ENCODE measurements at regions not wholly inside any gene's neighbourhood (a gene's known extent, or its start where the extent isn't known, plus 50 kb on each side); places are given as distances from the start of the nearest gene placed in this dataset.

DNA sequence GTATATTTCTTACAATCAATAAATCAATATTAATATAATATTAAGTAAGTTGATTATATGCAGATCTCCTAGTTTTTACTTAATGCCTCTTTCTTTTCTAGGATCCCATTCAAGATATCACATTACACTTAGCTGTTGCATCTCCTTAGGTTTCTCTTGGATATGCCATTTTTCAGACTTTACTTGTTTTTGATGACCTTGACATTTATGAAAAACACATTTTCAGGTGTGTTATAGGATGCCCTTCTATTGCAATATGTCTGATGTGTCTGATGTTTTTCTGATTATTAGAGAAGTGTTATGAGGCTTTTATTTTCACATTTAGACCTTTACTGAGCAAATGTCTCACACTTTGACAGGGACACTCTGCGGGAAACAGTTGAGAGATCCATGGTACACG lies 933.6 kb upstream of the CNTNAP5 start:
- no peak for DNase-seq (ENCODE audit: low read depth in 4 of 4, low spot score in 3 of 4)

DNA sequence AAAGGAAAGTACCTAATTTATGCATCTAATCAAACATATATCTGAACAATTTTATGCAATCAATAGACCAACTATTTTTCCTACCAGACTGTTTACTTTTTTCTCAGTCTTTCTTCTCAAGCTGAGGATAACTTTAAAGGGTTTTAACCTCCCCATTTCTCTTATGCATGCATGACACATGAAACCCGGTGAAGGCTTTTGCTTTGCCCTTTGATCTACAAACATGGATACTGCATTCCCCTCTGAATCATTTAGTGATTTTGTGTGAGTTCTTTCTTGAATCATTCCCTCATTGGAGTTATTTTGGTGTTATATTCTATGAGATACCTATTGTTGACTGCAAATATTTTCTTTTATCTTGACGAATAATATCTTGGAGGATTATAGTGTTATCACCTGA lies 931.9 kb upstream of the CNTNAP5 start:
- DNase-seq (ENCODE audit: low read depth in 4 of 4, low spot score in 3 of 4) = no peak

DNA sequence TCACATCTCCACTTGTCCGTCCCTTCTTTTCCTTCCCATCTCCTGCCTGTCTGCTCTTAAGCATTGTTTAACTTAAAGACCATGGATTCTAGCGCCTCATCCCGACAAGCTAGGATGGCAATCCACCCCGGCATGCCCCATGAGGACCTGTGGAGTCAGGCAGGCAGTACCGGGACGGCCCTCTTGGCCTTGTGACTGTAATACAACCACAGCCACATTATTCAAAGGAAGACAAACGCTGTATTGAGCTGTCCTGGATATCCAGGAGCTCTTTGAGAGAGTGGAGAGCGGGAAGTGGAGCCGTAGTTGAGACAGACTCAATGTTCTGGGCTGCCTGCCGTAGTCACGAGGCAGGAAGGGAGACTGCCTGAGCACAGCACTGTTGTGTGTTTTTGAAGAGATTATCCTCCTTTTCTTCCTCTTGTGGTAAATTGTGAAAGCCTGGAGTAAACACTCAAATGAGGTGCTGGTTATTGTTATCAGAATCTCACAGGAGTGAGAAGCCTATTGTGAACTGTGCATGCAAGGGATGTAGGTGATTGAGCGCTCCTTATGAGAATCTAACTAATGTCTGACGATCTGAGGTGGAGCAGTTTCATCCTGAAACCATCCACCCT lies 929.8 kb upstream of the CNTNAP5 start:
- no peak for DNase-seq (ENCODE audit: low read depth in 4 of 4, low spot score in 3 of 4)

GRCh38 chr2:123098619-123099018 lies 926.5 kb upstream of the CNTNAP5 start:
- no peak for DNase-seq (ENCODE audit: low read depth in 4 of 4, low spot score in 3 of 4)

DNA sequence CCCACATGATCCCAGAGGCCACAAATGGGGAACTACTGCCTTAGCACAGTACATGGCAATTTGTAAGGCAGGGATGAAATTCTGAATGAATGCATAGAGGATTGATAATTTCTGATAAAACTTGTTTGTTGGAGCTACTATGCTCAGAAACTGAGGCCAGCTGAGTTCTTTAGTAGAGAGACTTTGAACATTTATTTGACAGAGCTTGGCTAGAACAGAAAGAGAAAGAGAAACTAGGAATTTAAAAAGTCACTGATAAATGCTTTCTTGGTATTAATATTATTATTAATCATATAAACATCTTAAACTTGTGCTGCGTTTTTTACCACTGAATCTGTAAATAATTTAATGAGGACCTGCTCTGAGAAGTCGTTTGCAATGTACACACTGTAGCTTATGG lies 923.7 kb upstream of the CNTNAP5 start:
- DNase-seq (ENCODE audit: low read depth in 4 of 4, low spot score in 3 of 4) = no peak

DNA sequence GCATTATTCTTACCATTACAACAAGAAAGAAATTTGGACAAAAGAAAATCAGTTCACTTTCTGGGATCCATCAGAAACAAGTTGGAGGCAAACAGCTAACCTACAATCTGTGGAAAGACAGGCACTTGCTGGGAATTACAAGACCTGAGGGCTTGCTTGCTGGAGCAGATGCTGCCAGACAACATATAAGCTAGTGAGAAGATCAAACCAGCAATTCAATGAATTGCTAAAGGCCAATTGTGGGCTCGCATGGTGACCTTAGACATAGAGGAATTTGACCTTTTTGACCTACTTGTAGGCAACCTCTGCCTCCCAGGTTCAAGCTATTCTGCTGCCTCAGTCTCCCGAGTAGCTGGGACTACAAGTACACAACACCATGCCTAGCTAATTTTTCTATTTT lies 921.2 kb upstream of the CNTNAP5 start:
- no peak for DNase-seq (ENCODE audit: low read depth in 4 of 4, low spot score in 3 of 4)

- DNase-seq (ENCODE audit: low read depth in 4 of 4, low spot score in 3 of 4) = no peak
These were observed 908.5 kb upstream of the CNTNAP5 start for GRCh38 chr2:123116595-123116994.

DNA sequence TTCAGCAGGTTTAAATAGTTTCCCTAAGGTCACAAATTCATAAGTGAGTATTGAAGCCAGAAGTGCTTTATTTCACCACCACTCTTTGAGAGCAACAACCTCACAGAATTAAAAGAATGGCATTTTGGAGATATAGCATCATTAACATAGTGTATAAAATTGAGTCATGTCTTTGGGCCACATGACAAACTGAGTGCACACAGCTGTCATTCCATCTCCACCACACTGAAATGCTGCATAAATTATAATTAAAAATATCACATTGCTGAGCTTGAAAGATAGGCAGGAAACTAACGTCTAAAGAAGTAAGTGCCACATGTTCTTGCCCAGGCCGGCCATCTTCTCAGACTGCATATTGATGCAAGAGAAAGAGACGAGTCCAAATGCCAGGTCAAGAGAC lies 897.9 kb upstream of the CNTNAP5 start:
- no peak for DNase-seq (ENCODE audit: low read depth in 4 of 4, low spot score in 3 of 4)

GRCh38 chr2:123128951-123129350 lies 896.1 kb upstream of the CNTNAP5 start:
- DNase-seq (ENCODE audit: low read depth in 4 of 4, low spot score in 3 of 4) = no peak

DNA sequence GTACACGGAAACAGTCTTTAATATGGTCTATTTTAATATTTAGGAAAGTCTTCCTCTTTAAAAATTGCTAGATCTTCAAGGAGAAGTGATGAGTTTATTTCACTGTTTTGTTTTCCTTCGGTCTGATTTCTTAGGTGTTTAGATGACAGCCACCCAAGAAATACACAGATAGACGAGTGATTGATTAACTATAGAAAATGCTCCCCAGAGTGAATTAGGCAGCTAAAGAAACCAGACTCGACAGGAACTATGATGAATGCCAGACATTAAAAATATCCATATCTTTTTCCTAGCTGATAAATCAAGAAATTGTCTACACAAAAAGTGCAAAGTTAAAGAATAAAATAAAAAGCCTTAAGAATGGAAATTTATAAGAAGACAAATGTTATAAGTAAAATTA lies 888.7 kb upstream of the CNTNAP5 start:
- DNase-seq (ENCODE audit: low read depth in 4 of 4, low spot score in 3 of 4) = no peak

- DNase-seq (ENCODE audit: low read depth in 4 of 4, low spot score in 3 of 4) = no peak
These were observed 881.0 kb upstream of the CNTNAP5 start for GRCh38 chr2:123144082-123144481.

- no peak for DNase-seq (ENCODE audit: low read depth in 4 of 4, low spot score in 3 of 4)
These were observed 872.0 kb upstream of the CNTNAP5 start for GRCh38 chr2:123153041-123153440.

DNA sequence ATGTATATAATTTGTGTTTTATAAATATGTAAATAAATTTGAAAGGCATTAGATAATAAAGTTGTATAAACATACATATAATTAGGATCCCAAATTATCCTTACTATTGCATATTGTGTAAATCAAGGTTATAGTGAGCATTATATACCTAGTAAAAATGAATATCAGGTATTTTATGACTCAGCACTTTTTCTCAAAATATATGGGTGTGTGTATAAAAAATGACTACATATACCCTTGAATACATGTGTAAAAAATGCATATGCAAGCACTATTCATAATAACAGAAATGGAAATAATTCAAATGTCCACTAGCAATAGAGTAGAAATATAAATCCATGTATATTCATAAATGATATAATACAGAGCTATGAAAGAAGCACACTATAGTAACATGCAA lies 870.9 kb upstream of the CNTNAP5 start:
- no peak for DNase-seq (ENCODE audit: low read depth in 4 of 4, low spot score in 3 of 4)

- no peak for DNase-seq (ENCODE audit: low read depth in 4 of 4, low spot score in 3 of 4)
These were observed 868.1 kb upstream of the CNTNAP5 start for GRCh38 chr2:123157016-123157415.

GRCh38 chr2:123162400-123163016 lies 862.6 kb upstream of the CNTNAP5 start:
- no peak for DNase-seq (ENCODE audit: low read depth in 4 of 4, low spot score in 3 of 4)

DNA sequence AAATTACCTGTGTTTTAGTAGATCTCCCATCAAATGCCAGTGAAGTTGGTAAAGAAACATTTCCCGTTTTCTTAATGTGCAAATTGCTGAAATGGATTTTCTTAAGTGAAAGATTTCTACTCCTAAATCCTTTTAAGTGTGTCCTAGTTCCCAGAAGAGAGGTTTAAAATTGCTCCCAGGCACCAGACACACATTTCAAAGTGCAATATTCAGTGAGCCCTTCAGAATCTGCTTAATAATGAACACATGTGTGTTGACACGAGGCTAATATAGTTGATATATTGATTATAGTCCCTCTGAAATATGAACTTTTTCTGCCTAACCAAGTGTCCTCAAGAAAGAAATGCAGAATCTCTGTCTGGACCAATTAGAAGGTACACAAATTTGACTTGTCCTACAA lies 861.7 kb upstream of the CNTNAP5 start:
- no peak for DNase-seq (ENCODE audit: low read depth in 4 of 4, low spot score in 3 of 4)

DNA sequence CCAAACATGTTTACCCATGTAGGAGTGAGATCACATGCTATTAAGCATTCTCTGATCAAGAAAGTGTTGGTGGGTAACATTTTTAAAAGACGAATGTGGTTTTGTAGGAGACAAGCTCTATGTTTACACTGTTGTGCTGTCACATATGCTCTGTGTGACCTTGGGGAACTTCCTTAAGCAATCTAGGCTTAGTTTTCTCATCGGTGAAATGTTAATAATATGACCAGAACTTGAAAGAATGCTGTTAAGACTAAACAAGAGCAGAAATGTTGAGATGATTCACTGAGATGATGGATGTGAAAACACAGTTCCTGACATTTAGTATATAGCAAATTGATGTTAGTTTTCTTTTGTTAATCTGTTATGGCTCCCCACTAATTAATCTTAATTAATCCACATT lies 860.9 kb upstream of the CNTNAP5 start:
- DNase-seq (ENCODE audit: low read depth in 4 of 4, low spot score in 3 of 4) = no peak

DNA sequence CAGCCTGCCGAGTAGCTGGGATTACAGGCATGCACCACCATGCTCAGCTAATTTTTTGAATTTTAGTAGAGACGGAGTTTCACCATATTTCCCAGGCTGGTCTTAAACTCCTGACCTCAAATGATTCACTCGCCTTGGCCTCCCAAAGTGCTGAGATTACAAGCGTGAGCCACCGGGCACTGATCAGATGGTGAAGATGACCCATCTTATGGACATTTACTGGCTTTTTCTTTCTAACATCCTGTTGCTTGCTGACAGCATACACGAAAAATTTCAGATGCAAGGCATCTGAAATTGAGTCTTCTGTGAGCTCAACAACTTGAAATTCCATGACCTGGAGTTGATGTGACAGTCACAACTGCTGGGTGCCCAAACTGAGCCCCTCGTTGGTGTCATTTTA lies 859.5 kb upstream of the CNTNAP5 start:
- DNase-seq (ENCODE audit: low read depth in 4 of 4, low spot score in 3 of 4) = no peak

GRCh38 chr2:123179526-123179925 lies 845.6 kb upstream of the CNTNAP5 start:
- no peak for DNase-seq (ENCODE audit: low read depth in 4 of 4, low spot score in 3 of 4)

DNA sequence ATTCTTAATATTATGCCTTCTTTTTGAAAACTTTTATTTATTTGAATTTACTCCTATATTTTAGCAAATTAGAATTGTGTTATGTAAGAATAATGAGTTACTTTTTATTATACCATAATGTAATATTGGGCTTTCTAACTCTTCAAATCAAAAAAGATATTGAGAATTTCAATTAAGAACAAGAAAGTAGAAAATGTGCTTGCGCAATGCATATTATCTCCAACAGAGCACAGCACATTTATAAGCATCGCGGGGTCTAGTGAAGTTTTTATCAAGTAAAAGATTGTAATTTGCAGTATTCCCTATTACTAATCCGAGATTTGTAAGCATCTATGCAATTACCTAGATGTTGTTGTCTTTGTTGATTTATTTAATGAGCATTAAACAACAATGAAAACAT lies 829.1 kb upstream of the CNTNAP5 start:
- no peak for DNase-seq (ENCODE audit: low read depth in 4 of 4, low spot score in 3 of 4)

DNA sequence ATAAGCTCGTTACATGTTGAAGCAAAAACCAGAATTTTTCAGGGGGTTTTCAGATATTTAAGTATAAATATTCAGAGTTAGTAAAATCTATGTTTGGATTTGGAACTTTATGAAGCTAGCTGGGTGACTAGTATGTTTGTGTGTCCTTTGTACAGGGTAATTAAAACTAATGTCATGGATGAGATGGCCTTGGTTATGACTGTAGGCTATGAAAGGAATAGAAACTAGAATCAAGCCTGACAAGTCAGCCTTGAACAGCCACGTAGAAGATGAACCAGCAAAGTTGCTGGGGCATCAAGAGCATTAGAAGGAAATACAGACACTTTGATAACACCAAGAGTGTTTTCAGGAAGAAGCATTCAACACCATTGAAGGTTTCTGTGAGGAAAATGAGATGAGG lies 825.1 kb upstream of the CNTNAP5 start:
- no peak for DNase-seq (ENCODE audit: low read depth in 4 of 4, low spot score in 3 of 4)

DNA sequence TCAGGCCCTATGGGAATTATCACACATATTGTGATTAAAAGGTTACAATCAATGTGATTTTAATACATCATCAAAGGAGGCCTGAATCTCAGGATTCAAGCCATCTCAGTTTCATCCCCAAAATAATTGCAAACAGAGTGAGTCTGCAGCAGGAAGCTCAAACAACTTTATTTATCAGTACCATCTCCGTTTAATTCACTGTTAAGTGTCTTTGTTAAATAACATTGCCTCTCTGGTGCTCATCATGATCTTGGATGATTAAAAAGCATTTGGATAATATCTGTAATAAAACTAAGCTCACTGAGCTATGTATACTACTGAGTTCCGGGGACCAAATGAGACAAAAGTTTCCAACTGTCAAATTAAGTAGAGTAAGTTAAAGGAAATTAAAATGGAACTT lies 817.8 kb upstream of the CNTNAP5 start:
- no peak for DNase-seq (ENCODE audit: low read depth in 4 of 4, low spot score in 3 of 4)

- DNase-seq (ENCODE audit: low read depth in 4 of 4, low spot score in 3 of 4) = no peak
These were observed 815.9 kb upstream of the CNTNAP5 start for GRCh38 chr2:123209202-123209601.
